Body of pancreas (tissue), 4 donors: ENCODE measurements at regions not wholly inside any gene's neighbourhood (a gene's known extent, or its start where the extent isn't known, plus 50 kb on each side); places are given as distances from the start of the nearest gene placed in this dataset.

Experiments
- CTCF ChIP-seq, 7 experiments: fragments of 450-650 bp in 4 of 7; fragments of 200-600 bp in 3 of 7; sonication (generic) in 3 of 7; IDR thresholded peaks; one replicate each; pipeline ENCODE4 v1.5.1; 2016 to 2019; ENCODE audit warnings: antibody characterized with exemption in 7 of 7
- POLR2A ChIP-seq, 3 donors: fragments of 450-650 bp; IDR thresholded peaks; one replicate each; pipeline ENCODE4 v1.6.1; 2016; ENCODE audit warnings: antibody characterized with exemption in 3 of 3, mild to moderate bottlenecking in 2 of 3

DNA sequence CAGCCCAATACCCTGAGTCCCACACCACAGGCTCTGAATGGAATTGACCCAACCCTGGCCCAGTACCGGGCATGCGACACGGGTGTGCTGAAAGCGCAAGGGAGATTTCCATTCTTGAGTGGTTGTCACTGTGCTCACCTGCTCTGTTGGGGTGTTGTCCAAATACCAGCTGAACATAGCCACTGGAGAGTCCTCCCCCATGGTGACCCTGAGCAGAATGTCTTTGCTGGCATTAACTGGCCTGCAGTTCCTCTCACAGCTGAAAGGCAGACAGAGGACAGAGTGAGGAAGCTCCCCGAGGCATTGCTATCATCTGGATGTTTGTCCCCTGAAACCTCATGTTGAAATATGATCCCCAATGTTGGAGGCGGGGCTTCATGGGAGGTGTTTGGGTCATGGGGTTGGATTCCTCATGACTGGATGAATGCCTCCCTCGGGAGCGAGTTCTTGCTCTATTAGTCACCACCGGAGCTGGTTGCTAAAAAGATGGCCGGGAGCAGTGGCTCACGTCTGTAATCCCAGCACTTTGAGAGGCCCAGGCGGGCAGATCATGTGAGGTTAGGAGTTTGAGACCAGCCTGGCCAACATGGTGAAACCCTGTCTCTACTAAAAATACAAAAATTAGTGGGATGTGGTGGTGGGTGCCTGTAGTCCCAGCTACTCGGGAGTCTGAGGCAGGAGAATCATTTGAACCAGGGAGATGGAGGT is 57.3 kb upstream of the BCO1 start:
- TF ChIP-seq CTCF (IDR thresholded peaks at IDR 0.05) (no peak), POLR2A (IDR thresholded peaks at IDR 0.05) (peak in 2 of 3 donors; percentile 42 to 62)
